Midbrain (tissue), 1 donor: ENCODE measurements at regions not wholly inside any gene's neighbourhood (a gene's known extent, or its start where the extent isn't known, plus 50 kb on each side); places are given as distances from the start of the nearest gene placed in this dataset.

ENCODE experiments used
- DNase-seq: peaks from one replicate; lab custom pipeline; 2025; lab: John Stamatoyannopoulos, UW

DNA sequence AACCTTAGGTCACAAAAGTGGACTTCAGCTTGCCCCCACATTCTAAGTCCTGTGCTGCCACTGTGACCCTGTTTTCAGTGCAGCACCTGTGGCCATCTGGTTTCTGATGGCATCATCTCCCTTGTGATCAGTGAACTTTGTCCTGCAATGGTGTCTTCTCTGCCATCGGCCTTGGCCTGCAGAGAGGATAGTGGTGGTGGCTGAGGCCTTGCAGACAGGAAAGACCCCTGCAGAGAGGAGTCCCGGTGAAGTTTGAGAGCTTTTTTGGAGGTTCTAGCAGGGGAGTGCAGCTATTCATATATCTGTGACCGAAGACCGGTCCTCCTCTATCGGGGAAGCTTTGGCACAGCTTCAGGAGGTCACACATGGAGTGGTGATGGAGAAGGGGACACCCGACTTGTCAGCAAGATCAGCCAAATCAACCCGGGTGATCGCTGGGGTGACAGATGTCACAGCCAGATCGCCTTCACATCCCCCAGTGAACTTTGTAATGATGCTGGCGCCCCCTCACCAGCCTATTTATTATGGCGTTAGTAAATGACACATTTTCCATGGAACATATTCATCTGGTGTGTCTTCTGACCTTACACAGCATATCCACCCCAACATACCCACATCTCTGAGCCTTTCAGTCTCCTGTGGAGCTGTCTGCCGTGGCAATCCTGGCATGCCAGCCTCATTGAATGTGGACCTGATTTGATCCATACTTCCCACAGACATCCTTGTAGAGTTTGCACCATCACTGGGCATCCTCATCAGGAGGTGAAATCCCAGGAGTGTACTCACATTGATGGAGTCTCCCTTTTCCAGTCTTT lies 136.1 kb downstream of the PAPOLA start:
- DNase-seq = no peak

DNA sequence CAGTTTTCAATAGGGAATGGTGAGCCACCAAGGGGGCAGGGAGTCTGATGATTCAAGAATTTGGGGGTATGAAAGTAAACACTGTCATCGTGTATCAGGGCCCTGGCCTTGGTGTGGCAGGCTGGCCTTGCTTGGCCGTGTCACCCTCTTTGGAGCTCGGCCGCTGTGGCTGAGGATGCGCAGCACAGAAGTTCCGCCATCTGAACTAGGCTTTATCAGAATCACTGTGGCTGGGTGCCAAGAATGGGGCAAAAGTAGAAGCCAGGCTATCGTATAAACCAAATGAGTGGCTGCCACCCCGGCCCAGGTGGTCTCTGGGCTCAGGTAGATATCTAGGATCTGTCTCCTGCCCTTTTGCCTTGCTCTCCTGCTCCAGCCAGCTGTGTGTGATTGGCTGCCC lies 137.4 kb downstream of the PAPOLA start:
- no peak for DNase-seq

DNA sequence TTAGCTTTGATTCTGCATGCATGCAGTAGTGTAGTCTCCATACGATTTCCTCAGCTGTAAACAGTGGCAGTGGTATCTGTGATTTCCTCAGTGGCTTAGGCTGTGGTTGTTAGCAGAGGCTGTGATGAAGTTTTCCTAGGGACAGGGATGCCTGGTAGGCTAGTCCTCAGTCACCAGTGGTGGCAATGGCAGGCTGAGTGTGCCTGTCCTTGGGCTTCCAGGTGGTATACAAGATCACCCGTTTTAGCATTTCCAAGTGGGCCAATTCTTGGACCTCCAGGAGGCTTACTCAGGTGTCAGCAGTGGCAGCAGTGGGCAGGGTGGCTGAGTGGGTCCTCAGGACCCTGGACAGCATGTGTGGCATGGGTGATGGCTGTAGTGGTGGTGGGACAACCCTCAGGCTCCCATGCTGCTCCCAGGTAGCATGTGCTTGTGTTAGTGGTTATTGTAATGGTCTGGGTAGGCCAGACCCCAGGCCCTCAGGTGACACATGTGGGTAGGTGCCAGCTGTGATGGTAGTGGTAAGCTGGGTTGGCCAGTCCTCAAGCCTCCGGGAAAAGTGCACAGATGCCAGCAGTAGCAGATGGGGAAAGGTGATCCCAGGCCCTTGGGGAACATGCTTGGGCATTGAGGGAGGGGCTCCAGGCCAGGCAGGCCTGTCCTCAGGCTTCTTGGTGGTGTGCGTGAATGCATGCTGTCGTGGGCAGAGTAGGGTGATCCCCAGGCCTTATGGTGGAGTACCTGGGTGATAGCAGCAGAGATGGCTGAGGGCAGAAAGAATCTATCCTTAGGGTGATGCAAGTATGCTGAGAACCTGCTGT lies 146.5 kb downstream of the PAPOLA start:
- no peak for DNase-seq

DNA sequence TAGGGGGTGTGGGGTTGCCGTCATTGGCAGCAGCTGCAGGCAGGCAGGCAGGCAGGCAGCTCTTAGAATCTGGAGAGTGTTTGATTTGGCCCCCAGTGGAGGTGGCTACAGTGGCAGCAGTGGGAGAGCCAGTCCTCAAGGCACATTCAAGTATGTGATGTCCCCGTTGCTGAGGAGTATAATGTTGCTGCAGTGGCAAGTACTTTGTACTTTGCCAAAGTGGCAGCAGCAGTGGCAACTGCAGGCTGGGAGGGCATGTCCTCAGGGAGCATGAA lies 147.1 kb downstream of the PAPOLA start:
- DNase-seq = no peak

DNA sequence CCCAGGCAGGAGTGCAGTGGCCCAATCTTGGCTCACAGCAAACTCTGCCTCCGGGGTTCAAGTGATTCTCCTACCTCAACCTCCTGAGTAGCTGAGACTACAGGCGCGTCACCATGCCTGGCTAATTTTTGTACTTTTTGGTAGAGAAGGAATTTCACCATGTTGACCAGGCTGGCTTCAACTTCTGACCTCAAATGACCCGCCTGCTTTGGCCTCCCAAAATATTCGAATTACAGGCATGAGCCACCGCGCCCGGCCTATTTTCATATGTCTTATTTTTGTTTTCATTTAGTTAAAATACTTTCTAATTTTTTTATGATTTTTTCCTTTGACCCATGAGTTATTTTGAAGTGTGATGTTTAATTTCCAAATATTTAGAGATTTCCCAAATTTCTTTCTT lies 143.6 kb upstream of the VRK1 start:
- DNase-seq = no peak

DNA sequence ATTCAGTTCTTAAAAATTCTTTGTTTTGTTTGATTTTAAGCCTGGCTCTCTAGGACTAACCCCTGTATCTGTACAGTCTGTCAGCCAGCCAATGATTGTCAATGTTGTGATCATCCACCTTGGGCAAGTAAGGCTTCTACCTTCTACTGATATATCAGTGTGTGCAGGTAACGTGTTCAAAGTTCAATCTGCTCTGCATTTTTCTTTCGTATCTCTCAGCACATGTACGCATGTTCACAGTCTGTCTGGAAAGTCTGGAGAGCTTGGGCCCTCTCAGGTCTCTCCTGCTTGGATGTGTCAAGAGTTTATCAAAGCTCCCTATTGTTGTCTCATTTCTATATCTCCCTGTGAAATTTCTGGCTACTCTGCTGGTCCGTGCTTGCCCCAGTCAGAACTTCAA lies 138.6 kb upstream of the VRK1 start:
- no peak for DNase-seq

DNA sequence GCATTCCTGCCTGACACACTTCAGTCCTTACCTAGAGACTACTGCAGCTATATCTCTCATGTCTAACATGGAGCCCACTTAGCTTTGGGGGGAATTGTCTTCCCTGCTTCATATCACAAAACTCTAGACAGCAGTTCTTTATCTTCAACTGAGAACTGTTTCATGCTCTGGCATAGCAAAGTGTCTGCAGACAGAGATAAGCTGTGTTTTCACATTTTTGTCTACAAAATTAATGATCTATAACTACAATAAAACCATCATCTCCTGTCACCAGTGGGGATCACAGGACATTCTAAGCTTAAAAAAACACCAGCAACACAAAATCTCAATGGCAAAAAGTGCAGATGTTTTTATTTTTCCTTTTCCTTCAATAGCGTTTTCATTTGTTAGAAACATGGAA lies 137.1 kb upstream of the VRK1 start:
- no peak for DNase-seq

DNA sequence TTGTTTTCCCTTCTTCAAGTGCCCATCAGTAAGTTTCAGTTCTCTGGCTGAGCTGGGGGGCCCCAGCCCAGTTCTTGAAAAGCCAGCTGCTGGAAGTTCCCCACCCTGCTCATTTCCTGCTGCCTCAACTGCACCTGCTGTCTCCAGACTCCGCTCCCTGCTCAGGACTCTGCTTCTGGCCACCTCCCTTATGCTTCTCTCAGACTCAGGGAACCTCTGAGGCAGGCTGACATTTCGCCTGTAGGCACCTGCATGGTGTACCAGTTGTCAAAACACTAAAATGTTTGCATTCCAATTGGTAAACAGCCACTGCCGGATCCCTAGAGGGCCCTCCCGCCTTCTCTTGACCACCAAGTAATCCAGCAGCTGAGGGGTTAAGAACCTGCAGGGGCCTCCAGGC lies 136.5 kb upstream of the VRK1 start:
- no peak for DNase-seq

DNA sequence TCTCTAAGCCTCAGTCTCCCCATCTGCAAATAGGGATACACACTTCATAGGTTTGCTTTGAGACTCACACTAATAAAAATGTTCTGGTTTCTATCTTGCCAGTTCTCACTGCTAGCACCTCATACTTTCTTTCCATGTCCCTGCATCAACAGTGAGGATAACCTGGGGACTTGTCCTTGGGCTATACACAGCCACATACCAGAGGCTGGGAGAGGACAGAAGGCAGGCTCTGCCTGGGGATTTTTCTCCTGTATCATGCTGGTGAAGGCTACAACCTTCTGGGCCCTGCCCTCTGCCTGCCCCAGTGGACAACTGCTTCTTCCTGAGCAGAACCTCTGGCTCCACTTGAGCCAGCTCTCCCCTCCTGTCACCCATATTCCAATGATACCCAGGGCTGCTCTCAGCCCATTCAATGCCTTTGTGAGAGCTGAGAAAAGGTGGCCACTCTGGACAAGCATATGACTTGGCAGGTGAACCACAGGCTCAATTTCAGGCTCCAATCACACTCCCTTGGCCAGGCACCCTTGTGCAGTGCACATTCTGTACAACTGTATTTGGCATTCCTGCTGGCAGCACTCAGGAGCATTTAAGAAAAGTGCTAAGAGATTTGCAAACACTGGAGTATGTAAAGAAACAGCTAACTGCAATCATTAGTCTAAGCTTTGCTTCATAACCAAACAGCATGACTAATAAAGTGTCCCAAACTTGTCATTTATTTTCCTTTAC lies 135.8 kb upstream of the VRK1 start:
- no peak for DNase-seq

DNA sequence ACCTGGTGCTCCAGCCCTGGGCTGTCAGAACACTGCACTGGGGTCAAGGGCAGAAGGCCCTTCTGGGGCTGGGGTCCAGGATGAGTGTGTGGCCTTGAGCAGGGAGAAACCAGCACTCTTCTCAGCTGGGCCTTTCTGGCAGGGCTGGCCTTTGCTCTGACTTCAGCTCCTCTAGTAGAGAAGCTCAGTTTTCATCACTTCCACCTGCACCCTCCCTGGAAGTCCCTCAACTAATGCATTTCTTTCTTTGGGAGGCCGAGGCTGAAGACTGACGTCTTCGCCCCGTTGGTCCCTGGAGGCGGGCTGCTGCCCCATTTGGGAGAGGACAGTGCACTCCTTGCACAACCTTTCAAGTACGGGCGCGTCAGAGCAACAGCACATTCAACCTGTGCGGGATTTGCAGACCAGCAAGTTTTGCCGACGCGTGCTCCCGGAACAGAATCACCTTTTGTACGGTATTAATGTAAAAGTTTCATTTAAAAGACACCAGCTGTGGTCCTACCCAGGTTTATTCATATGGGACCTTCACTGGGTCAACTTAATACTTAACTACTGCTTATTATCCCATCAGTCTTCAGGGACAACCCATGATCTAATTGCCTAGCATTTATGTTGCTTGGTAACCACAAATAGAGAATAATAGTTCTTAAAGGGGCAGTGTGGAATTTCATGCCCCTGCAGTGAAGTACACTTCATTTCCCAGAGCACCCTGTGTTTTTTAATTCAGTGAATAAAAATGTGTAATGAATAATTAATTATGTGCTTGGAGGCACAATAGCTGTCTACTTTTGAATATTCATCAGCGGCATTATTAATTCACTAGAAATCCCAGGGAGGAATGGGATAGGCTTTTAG lies 134.8 kb upstream of the VRK1 start:
- DNase-seq = no peak

DNA sequence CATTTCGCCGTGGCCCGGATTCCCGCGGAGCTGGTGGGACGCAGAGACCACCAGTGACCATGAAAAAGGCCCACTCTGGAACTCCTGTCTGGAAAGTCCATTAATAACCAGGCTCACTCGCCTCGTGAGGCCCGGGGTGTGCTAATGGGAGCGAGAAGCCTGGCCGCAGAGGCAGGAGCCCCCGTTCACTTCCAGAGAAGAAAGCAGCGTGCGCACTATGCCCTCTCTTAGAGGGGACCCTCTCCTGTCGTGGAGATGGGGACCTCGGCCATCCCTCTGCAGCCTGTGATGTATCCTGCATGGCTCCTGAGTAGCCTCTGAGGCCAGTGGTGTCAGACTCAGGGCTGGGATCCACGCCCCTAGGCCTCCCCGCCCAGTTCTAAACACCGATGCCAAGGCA lies 134.1 kb upstream of the VRK1 start:
- DNase-seq = no peak

DNA sequence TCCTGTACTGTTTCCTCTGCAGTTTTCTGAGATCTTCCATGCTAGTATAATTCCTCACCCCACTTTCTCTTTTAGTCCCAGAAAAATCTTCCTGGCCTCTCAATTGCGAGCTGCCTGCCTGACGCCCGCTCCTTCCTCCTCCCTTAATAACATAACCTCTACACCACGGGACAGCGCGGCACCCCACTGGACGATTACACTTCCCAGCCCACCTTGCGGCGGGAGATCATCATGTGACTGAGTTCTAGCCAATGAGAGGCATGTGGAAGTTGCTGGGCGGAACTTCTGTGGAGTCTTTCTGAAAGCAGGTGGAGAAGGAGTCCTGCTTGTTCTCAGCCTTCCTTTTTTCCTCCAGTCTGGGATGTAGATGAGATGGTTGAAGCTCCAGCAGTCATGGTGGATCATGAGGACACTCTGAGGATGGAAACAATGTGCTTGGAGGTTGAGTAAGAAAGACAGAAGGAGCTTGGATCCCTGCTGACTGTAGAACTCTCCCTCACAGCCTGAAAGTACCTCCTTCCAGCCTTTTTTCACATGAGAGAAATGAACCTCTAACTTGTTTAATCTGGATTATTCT lies 133.6 kb upstream of the VRK1 start:
- no peak for DNase-seq

DNA sequence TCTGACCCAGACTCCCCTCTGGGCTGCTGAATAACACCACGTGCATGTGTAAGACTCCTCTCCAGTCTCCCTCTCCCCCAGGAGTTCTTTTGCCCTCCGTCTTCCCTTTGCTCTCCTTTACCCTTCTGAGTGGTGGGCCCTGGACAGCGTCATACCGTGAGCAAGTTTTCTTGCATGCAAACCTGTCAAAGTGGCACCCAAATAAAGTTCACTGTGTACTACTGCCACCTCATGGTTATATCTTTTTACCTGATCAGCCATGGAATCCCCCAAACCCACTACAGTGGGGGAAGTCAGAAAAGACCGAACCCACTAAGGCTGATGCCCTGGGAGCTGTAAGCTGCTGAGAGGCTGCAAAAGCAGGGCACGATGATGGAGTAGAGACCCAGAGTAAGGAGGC lies 131.1 kb upstream of the VRK1 start:
- no peak for DNase-seq

DNA sequence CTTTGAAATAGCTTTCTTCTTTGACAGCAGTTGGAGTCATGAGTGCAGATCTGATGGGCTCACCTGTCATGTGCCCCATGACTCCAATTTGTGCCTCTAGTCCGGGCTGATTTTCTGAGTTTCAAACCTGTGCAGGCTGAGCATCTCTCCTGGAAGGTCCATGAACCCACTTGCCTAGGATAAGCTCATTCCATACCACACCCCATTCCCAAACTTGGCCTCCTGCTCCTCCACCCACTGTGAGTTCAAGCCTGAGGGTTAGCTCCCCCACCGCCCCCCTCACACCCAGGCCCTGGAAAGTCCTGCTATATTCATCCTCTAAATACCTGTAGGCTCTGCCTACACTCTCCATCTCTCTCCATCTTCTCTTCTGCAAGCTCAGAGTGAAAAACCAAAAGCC lies 126.8 kb upstream of the VRK1 start:
- no peak for DNase-seq

DNA sequence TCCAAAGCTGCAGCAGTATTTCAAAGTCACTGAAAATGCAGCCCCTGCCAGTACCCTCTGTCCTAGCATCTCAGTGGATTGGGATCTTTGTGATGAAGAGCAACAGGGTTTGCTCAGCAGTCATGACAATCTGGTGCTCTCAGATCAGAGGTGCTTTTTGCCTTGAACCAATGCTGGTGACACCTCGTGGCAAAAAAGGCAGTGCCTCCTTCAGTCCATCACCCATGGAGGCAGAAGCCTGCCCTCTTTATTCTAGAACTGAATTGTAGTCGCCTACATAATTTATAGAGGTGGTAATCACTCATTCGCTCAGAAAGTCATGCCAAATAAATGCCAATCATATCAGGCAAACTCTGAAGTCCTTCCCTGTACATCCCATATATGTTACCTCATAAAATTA lies 126.0 kb upstream of the VRK1 start:
- no peak for DNase-seq

DNA sequence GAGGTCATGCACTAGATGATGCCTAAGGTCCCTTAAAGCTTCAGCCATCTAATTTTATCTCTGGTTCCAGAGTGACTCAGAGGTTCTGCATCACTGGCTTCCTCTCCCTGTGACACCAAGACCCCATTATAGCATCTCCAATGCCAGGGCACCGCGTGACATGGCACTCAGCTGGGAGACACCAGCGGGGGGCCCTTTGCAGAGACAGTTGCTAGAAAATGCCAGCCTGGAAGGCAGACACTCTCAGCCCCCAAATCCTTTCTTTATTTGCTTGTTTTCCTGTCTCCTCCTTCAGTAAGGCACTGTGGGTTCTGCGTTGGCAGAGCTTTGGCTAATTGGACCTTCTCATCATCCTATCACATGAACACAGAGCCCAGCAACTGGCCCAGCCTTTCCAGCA lies 123.5 kb upstream of the VRK1 start:
- DNase-seq = no peak

DNA sequence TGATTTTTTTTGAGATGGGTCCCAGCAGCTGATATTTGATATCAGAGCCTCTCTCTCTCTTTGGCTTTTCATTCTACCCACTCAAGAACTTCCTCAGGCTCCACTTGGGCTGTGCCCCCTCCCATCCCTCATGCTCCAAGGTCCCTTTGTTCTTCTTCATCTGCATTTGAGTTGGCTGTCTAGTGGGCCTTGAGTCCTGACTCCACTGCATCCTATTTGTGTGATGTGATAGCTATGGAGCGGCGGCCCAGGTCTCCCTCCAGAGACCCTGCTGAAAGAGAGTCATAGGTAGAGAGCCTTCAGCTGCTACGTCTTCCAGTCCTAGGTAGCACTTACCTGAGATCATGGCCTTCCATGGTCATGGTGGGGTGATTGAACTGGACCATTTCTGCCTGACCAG lies 123.1 kb upstream of the VRK1 start:
- DNase-seq = no peak

DNA sequence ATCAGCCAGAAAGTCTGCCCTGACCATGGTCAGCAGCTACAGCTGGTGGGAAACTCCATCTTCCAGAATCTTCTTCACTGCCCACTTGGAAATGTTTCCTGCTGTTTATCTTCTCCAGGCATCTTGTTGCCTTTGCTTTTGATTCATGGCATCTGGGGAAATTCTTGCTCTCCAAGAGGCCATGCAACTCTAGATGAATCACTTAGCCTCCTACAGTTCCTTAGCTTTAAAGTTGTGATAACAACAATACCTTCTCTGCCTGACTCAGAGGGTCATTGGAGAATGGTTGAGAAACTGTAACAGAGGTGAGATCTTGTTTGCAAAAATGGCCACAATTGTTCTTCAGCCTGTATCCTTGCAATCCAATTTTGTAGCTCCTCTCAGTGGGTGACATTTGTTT lies 121.0 kb upstream of the VRK1 start:
- no peak for DNase-seq

DNA sequence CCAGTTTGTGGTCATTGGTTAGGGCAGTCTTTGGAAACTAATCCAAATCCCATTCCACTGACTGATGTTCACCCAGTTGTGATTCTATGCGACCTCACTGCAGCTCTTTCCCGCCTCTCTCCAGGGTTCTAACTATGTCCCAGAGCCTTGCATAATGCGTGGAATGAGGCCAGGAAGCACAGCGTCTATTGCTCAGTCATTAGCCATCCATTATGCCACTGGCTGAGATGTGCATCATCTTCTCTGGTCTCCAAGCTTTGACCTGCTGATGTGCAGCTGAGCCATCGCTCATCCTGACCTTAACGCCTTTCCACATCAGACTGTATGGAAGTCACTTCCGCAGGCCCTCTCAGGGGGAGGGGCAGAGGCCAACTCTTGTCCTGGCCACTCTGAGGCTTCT lies 115.4 kb upstream of the VRK1 start:
- no peak for DNase-seq

DNA sequence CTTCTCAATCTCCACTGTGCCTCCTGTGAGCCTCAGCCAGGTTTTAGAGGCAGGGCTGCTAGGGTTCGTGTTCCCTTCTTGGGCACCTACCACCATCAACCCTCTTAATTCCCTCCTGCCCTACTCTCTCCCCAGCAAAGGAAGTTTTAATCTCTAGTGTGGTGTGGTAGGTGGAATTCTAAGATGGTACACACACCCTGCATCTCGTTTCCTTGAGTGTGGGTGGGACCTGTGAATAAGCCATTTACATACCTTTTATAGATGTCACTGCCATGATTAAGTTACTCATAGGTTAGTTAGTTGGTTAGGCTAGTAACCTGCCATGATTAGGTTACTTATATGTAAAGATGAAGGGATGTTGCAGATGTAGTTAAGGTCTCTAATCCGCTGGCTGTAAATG lies 114.8 kb upstream of the VRK1 start:
- DNase-seq = no peak

DNA sequence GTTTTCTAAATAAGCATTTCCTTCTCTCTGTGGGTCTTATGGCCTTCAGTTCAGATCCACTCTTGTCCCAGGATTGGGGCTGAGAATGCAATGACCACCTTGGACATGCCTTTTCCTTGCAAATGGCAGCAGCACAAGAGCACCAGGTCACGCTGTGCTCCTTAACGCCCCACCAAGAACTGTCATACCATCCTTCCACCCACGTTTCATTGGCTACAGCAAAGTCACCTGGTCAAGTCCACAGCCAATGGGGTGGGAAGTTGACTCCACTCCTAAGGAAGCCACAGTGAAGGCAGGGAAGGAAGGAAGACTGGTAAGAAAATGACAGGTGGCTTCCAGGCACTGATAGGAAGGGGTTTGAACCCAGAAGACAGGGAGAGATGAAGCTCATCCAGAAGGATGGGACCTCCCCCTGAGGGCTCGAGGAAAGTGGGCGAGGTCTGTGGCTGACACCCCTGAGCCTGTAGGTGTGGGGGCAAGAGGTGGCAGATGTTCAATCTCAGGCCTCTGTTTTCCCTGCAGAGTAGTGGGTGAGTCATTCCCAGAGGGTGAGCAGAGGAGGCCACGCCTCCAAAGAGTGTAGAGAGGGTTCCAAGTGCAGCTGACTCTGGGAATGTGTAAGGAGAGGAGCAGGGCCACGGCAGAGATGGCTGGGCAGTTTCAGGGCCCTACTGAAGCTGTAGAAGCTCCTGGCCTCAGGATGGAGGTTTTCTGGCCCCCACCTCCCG lies 113.5 kb upstream of the VRK1 start:
- DNase-seq = no peak
